IMR-90 (cell line): ENCODE measurements at regions not wholly inside any gene's neighbourhood (a gene's known extent, or its start where the extent isn't known, plus 50 kb on each side); places are given as distances from the start of the nearest gene placed in this dataset.

Experiments used
- ATAC-seq: fragments of 200-7000 bp; cut with Tn5 transposase; 2 replicates; pipeline ENCODE4 v1.9.1; 2020; ENCODE audit warnings: low read depth, mild to moderate bottlenecking, moderate library complexity
- BruUV-seq: library from RNA; stranded (reverse); fragments of 400-500 nt; replicated peaks from 2 replicates; lab custom pipeline; 2021; lab: Mats Ljungman, UMichigan
- CTCF ChIA-PET: fragments of 300-600 bp; formaldehyde crosslinking; extraction: SDS; loops from one replicate; lab custom pipeline; 2021; ENCODE audit warnings: antibody characterized with exemption; lab: Yijun Ruan, JAX
- POLR2A ChIA-PET: fragments of 300-600 bp; sonication (Branson Sonifier 250); formaldehyde crosslinking; loops from one replicate; lab custom pipeline; 2022; ENCODE audit warnings: antibody characterized with exemption; ENCODE audit not compliant: unreplicated experiment; lab: Charles Lee
- DNase-seq: peaks from one replicate; pipeline ENCODE4 v3.0.0; 2013
- H2AFZ ChIP-seq: replicated peaks from 2 replicates; pipeline ENCODE3; 2013; ENCODE audit warnings: low read length, mild to moderate bottlenecking; ENCODE audit not compliant: poor library complexity
- H2AK5ac ChIP-seq: 2 replicates; pipeline ENCODE4 v1.6.1; 2013; ENCODE audit warnings: low read depth, low read length, inconsistent platforms
- H2AK9ac ChIP-seq: replicated peaks from 2 replicates; pipeline ENCODE3; 2013; ENCODE audit warnings: mild to moderate bottlenecking, low read depth, low read length, moderate library complexity; ENCODE audit not compliant: poor library complexity
- H2BK120ac ChIP-seq: 2 replicates; pipeline ENCODE4 v1.6.1; 2013; ENCODE audit warnings: low read depth, low read length, inconsistent platforms
- H2BK15ac ChIP-seq: 3 replicates; pipeline ENCODE4 v1.6.1; 2013; ENCODE audit warnings: low read depth, low read length, inconsistent platforms
- H2BK20ac ChIP-seq: 2 replicates; pipeline ENCODE4 v1.6.1; 2013; ENCODE audit warnings: low read depth, mild to moderate bottlenecking, inconsistent platforms, low read length, moderate library complexity
- H2BK5ac ChIP-seq: 2 replicates; pipeline ENCODE4 v1.6.1; 2013; ENCODE audit warnings: mild to moderate bottlenecking, low read depth, low read length, inconsistent platforms; ENCODE audit not compliant: poor library complexity, severe bottlenecking
- H3K14ac ChIP-seq: replicated peaks from 2 replicates; pipeline ENCODE4 v1.6.1; 2013; ENCODE audit warnings: low read depth, low read length, inconsistent platforms
- H3K18ac ChIP-seq: 2 replicates; pipeline ENCODE4 v1.6.1; 2013; ENCODE audit warnings: low read depth, low read length, control low read depth
- H3K23ac ChIP-seq: 2 replicates; pipeline ENCODE4 v1.6.1; 2013; ENCODE audit warnings: low read depth, low read length, inconsistent platforms
- H3K27ac ChIP-seq: 2 replicates; pipeline ENCODE4 v1.5.1; 2013; ENCODE audit warnings: mild to moderate bottlenecking, control low read depth, low read length; ENCODE audit not compliant: insufficient read depth
- H3K27me3 ChIP-seq: 2 replicates; pipeline ENCODE4 v1.6.1; 2013; ENCODE audit warnings: low read length; ENCODE audit not compliant: control insufficient read depth, insufficient read depth
- H3K36me3 ChIP-seq: 2 replicates; pipeline ENCODE4 v1.6.1; 2013; ENCODE audit warnings: low read length, mixed read lengths; ENCODE audit not compliant: control insufficient read depth, insufficient read depth
- H3K4ac ChIP-seq: 2 replicates; pipeline ENCODE4 v1.6.1; 2013; ENCODE audit warnings: low read depth, low read length, inconsistent platforms
- H3K4me1 ChIP-seq: 2 replicates; pipeline ENCODE4 v1.6.1; 2013; ENCODE audit warnings: low read length, mixed read lengths; ENCODE audit not compliant: control insufficient read depth, insufficient read depth
- H3K4me2 ChIP-seq: 2 replicates; pipeline ENCODE4 v1.6.1; 2013; ENCODE audit warnings: low read depth, mild to moderate bottlenecking, control low read depth, low read length, moderate library complexity
- H3K4me3 ChIP-seq: 2 replicates; pipeline ENCODE4 v1.5.1; 2013; ENCODE audit warnings: low read depth, mild to moderate bottlenecking, control low read depth, low read length, moderate library complexity; ENCODE audit not compliant: insufficient read depth
- H3K56ac ChIP-seq: 2 replicates; pipeline ENCODE4 v1.6.1; 2013; ENCODE audit warnings: low read length, inconsistent platforms; ENCODE audit not compliant: insufficient read depth; ENCODE audit errors: extremely low read depth
- H3K79me1 ChIP-seq, 2 experiments: 2 replicates each; pipeline ENCODE4 v1.6.1; 2013; ENCODE audit warnings: low read length in 2 of 2, inconsistent platforms in 1 of 2, low read depth in 1 of 2
- H3K9ac ChIP-seq: 2 replicates; pipeline ENCODE4 v1.6.1; 2013; ENCODE audit warnings: low read depth, low read length, control low read depth
- H3K9me1 ChIP-seq: 2 replicates; pipeline ENCODE4 v1.6.1; 2013; ENCODE audit warnings: low read length, inconsistent platforms; ENCODE audit not compliant: insufficient read depth
- H3K9me3 ChIP-seq: 2 replicates; pipeline ENCODE4 v1.6.1; 2013; ENCODE audit warnings: low read length; ENCODE audit not compliant: control insufficient read depth, insufficient read depth
- H4K20me1 ChIP-seq: 2 replicates; pipeline ENCODE4 v1.6.1; 2013; ENCODE audit warnings: low read length, inconsistent platforms; ENCODE audit not compliant: insufficient read depth
- H4K5ac ChIP-seq: 2 replicates; pipeline ENCODE4 v1.6.1; 2013; ENCODE audit warnings: mild to moderate bottlenecking, low read depth, low read length, control low read depth
- H4K8ac ChIP-seq, 2 experiments: 2 replicates each; pipeline ENCODE4 v1.6.1; 2013; ENCODE audit warnings: low read depth in 2 of 2, low read length in 2 of 2, control low read depth in 1 of 2, inconsistent platforms in 1 of 2
- H4K91ac ChIP-seq: 2 replicates; pipeline ENCODE4 v1.6.1; 2013; ENCODE audit warnings: low read depth, low read length, inconsistent platforms; ENCODE audit not compliant: insufficient read depth
- BHLHE40 ChIP-seq: fragments of 150-350 bp; IDR thresholded peaks from 2 replicates; pipeline ENCODE4 v1.6.1; 2016; ENCODE audit warnings: mild to moderate bottlenecking, low read depth, low read length
- CEBPB ChIP-seq: IDR thresholded peaks from 2 replicates; pipeline ENCODE4 v1.6.1; 2012; ENCODE audit warnings: low read depth, low read length, improper control_type of control experiment
- MAFK ChIP-seq: IDR thresholded peaks from 2 replicates; pipeline ENCODE4 v1.6.1; 2012; ENCODE audit warnings: low read depth, low read length, improper control_type of control experiment
- MAZ ChIP-seq: IDR thresholded peaks from 2 replicates; pipeline ENCODE4 v1.6.1; 2012; ENCODE audit warnings: low read depth, mild to moderate bottlenecking, low read length, improper control_type of control experiment, moderate library complexity, borderline replicate concordance
- POLR2A ChIP-seq: IDR thresholded peaks from 2 replicates; pipeline ENCODE4 v1.6.1; 2012; ENCODE audit warnings: mild to moderate bottlenecking, low read depth, low read length
- RAD21 ChIP-seq: IDR thresholded peaks from 2 replicates; pipeline ENCODE4 v1.6.1; 2012; ENCODE audit warnings: low read length, improper control_type of control experiment
- RCOR1 ChIP-seq: IDR thresholded peaks from 2 replicates; pipeline ENCODE4 v1.6.1; 2012; ENCODE audit warnings: mild to moderate bottlenecking, low read length, improper control_type of control experiment; ENCODE audit not compliant: insufficient replicate concordance
- SMC3 ChIP-seq: fragments of 150-350 bp; IDR thresholded peaks from 2 replicates; pipeline ENCODE4 v1.6.1; 2016; ENCODE audit warnings: low read depth, mild to moderate bottlenecking, antibody characterized with exemption, low read length, moderate library complexity
- WGBS, 2 experiments: methylation state at CpG; one replicate each; pipeline versions ENCODE4 v1.1.5 to v1.1.7; 2013; ENCODE audit warnings: missing lambda C conversion rate in 2 of 2; ENCODE audit not compliant: insufficient read length in 1 of 2; ENCODE audit errors: extremely low coverage in 2 of 2; 5-methylcytosine and 5-hydroxymethylcytosine counted together
- dilution Hi-C: fragments of 300-500 bp; cut with HindIII; formaldehyde crosslinking; loops from one replicate; pipeline ENCODE4 v1.14.3; 2018; ENCODE audit warnings: low sequenced_read_pairs; ENCODE audit not compliant: unreplicated experiment
- in situ Hi-C: fragments of 300-500 bp; cut with MboI; formaldehyde crosslinking; loops from 3 replicates; pipeline ENCODE4 v1.14.3; 2019; ENCODE audit warnings: low sequenced_read_pairs, inconsistent platforms, mixed read lengths
- intact Hi-C: fragments of 100-400 bp; cut with micrococcal nuclease; formaldehyde crosslinking; loops from 2 replicates; pipeline ENCODE4 v1.10.0; 2022
- TF ChIP-seq, protein P1 (sequence below): fragments of 150-350 bp; IDR thresholded peaks from 2 replicates; pipeline ENCODE4 v1.6.1; 2017; ENCODE audit warnings: mild to moderate bottlenecking, antibody characterized with exemption, low read length, low read depth
- TF ChIP-seq, protein P2 (sequence below): conservative IDR thresholded peaks from 2 replicates; pipeline ENCODE4 v1.5.1; 2012; ENCODE audit warnings: mild to moderate bottlenecking, low read depth, low read length, improper control_type of control experiment

DNA sequence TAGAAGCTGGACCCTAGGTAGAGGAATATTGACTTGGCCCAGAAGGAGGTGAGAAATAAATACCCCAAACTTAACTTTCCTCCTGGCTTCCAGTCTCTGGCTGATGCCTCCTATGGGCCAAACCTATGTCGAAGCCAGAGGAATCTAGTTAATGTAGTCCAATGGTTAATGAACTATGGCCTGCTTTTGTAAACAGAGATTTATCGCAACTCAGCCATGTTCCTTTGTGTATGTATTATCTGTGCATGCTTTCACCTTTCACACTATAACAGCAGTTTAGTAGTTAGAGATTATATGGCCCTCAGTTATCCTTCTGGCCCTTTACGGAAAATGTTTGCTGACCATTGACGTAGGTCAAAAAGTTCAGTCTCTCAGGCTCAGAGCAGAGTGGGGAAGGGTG lies 67.3 kb upstream of the BARD1 start:
- in situ Hi-C loops = no loop called here
- Histone ChIP-seq H3K18ac (no peak overlapping the region), H3K27me3 (no peaks in the 10 kb centered on the region), H2BK15ac (no peak overlapping the region), H4K8ac (no peak overlapping the region), H4K20me1 (no peaks in the 10 kb centered on the region), H2BK20ac (no peak overlapping the region), H3K9ac (no peak overlapping the region), H3K27ac (no peak overlapping the region), H2BK5ac (no peak overlapping the region), H3K4ac (no peak overlapping the region), H3K9me3 (no peaks in the 10 kb centered on the region), H3K4me1 (no peaks in the 10 kb centered on the region), H3K56ac (no peak overlapping the region), H2AFZ (no peak overlapping the region), H3K79me1 (no peaks in the 10 kb centered on the region), H3K36me3 (no peaks in the 10 kb centered on the region), H3K4me2 (no peak overlapping the region), H4K5ac (no peak overlapping the region), H3K14ac (no peak overlapping the region), H4K91ac (no peak overlapping the region), H2AK9ac (no peak overlapping the region), H3K4me3 (no peak overlapping the region), H3K23ac (no peak overlapping the region), H2AK5ac (no peak overlapping the region), H2BK120ac (no peak overlapping the region), H3K9me1 (no peaks in the 10 kb centered on the region)
- ATAC-seq (no peak), DNase-seq (no peak)
- WGBS, 2 experiments = no CpG with 5 or more reads among the region's 4 CpGs
- no peak for TF ChIP-seq CEBPB
- no peak for TF ChIP-seq BHLHE40
- TF ChIP-seq RCOR1 = no peak
- TF ChIP-seq, protein P1, sequence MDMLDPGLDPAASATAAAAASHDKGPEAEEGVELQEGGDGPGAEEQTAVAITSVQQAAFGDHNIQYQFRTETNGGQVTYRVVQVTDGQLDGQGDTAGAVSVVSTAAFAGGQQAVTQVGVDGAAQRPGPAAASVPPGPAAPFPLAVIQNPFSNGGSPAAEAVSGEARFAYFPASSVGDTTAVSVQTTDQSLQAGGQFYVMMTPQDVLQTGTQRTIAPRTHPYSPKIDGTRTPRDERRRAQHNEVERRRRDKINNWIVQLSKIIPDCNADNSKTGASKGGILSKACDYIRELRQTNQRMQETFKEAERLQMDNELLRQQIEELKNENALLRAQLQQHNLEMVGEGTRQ = no peak
- TF ChIP-seq, protein P2, sequence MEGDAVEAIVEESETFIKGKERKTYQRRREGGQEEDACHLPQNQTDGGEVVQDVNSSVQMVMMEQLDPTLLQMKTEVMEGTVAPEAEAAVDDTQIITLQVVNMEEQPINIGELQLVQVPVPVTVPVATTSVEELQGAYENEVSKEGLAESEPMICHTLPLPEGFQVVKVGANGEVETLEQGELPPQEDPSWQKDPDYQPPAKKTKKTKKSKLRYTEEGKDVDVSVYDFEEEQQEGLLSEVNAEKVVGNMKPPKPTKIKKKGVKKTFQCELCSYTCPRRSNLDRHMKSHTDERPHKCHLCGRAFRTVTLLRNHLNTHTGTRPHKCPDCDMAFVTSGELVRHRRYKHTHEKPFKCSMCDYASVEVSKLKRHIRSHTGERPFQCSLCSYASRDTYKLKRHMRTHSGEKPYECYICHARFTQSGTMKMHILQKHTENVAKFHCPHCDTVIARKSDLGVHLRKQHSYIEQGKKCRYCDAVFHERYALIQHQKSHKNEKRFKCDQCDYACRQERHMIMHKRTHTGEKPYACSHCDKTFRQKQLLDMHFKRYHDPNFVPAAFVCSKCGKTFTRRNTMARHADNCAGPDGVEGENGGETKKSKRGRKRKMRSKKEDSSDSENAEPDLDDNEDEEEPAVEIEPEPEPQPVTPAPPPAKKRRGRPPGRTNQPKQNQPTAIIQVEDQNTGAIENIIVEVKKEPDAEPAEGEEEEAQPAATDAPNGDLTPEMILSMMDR = no peak
- no peak for TF ChIP-seq MAFK
- no peak for TF ChIP-seq RAD21
- TF ChIP-seq SMC3 = no peak
- TF ChIP-seq POLR2A = no peak
- TF ChIP-seq MAZ = no peak
- CTCF ChIA-PET = no interaction called here
- POLR2A ChIA-PET = no interaction called here
- BruUV-seq = no TSS peak
- dilution Hi-C loops = no loop called here
- intact Hi-C loops = no loop called here
